ENCODE measurements at regions not wholly inside any gene's neighbourhood (a gene's known extent, or its start where the extent isn't known, plus 50 kb on each side); places are given as distances from the start of the nearest gene placed in this dataset.

DNA sequence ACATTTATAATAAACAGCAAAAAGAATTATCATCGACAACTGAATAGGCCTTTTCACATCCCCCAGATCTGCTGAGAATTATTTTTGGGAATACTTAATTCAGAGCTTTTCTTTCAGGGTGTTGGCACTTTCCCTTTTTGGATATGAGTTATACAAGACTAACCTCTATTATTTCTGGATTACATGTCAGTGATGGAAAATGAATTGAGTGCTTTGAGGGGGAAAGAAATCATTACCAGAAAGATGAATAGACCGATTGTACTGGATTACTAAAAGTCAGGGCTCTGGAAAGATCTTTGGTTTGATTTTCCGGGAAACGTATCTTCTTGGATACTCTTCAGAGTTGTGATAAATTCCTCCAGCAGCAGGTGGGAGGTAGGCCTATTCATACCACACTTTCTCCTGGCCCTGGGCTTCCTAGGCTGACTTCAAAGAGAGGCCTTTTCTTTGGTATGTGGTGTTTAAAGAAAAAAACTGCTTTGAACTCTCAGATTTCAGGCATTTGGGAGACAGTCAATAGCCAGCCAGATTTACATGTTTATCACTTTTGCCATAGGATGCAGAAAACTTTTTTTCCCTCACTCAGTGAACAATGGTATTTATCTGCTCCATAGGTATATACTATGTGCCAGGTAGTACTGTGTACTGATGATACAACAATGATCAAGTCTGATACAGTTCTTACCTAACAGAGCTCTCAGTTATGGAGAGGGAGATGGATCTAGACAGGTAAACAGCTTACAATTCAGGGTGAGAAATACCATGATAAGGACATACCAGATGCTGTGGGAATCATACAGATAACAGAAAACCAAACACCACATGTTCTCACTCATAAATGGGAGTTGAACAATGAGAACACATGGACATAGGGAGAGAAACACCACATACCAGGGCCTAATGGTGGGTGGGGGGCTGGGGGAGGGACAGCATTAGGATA is 63.3 kb upstream of the ACTR3 start:
- TF ChIP-seq, protein P1, sequence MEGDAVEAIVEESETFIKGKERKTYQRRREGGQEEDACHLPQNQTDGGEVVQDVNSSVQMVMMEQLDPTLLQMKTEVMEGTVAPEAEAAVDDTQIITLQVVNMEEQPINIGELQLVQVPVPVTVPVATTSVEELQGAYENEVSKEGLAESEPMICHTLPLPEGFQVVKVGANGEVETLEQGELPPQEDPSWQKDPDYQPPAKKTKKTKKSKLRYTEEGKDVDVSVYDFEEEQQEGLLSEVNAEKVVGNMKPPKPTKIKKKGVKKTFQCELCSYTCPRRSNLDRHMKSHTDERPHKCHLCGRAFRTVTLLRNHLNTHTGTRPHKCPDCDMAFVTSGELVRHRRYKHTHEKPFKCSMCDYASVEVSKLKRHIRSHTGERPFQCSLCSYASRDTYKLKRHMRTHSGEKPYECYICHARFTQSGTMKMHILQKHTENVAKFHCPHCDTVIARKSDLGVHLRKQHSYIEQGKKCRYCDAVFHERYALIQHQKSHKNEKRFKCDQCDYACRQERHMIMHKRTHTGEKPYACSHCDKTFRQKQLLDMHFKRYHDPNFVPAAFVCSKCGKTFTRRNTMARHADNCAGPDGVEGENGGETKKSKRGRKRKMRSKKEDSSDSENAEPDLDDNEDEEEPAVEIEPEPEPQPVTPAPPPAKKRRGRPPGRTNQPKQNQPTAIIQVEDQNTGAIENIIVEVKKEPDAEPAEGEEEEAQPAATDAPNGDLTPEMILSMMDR (IDR thresholded peaks at IDR 0.05): no peak
- TF ChIP-seq POLR2A (IDR thresholded peaks at IDR 0.05): no peak

All from body of pancreas (tissue), 4 donors.